GM18508 (cell line): ENCODE measurements at regions not wholly inside any gene's neighbourhood (a gene's known extent, or its start where the extent isn't known, plus 50 kb on each side); places are given as distances from the start of the nearest gene placed in this dataset.

Experiments used
- ATAC-seq: cut with Tn5 transposase; IDR thresholded peaks from one replicate; pipeline ENCODE4 v1.9.1; 2021; ENCODE audit warnings: moderate number of reproducible peaks; ENCODE audit not compliant: insufficient read depth, unreplicated experiment

- no peak for ATAC-seq
Measured at GRCh38 chr10:131799429-131799828, 101.4 kb upstream of the PPP2R2D start.

GRCh38 chr10:131802156-131802915, 98.5 kb upstream of the PPP2R2D start:
- no peak for ATAC-seq

GRCh38 chr10:131802996-131803395, 97.8 kb upstream of the PPP2R2D start:
- no peak for ATAC-seq

- no peak for ATAC-seq
Measured at GRCh38 chr10:131803860-131804425, 96.9 kb upstream of the PPP2R2D start.

- no peak for ATAC-seq
Measured at GRCh38 chr10:131804551-131805295, 96.1 kb upstream of the PPP2R2D start.

GRCh38 chr10:131805696-131806095, 95.1 kb upstream of the PPP2R2D start:
- ATAC-seq, result no peak

- no peak for ATAC-seq
Measured at GRCh38 chr10:131806146-131806545, 94.7 kb upstream of the PPP2R2D start.

GRCh38 chr10:131806646-131807317, 94.0 kb upstream of the PPP2R2D start:
- no peak for ATAC-seq

GRCh38 chr10:131808370-131808930, 92.4 kb upstream of the PPP2R2D start:
- ATAC-seq, result no peak

GRCh38 chr10:131810036-131810804, 90.6 kb upstream of the PPP2R2D start:
- ATAC-seq, result no peak

- ATAC-seq, result no peak
Measured at GRCh38 chr10:131810805-131811629, 89.8 kb upstream of the PPP2R2D start.

- ATAC-seq, result no peak
Measured at GRCh38 chr10:131811630-131812403, 89.0 kb upstream of the PPP2R2D start.

GRCh38 chr10:131812736-131813604, 87.8 kb upstream of the PPP2R2D start:
- ATAC-seq, result no peak

GRCh38 chr10:131814567-131815265, 86.1 kb upstream of the PPP2R2D start:
- no peak for ATAC-seq

GRCh38 chr10:131815266-131816156, 85.3 kb upstream of the PPP2R2D start:
- no peak for ATAC-seq
